NCI-H446 (cell line): ENCODE measurements at regions not wholly inside any gene's neighbourhood (a gene's known extent, or its start where the extent isn't known, plus 50 kb on each side); places are given as distances from the start of the nearest gene placed in this dataset.

Experiments
- DNase-seq, 2 experiments: peaks; one replicate each; lab custom pipeline; 2025; lab: John Stamatoyannopoulos, UW

GRCh38 chr14:65186951-65187350, 84.6 kb upstream of the MAX start:
- no peak for DNase-seq

- DNase-seq, result no peak
Measured at GRCh38 chr14:65187421-65188049, 85.2 kb upstream of the MAX start.

GRCh38 chr14:65190312-65190711, 88.0 kb upstream of the MAX start:
- no peak for DNase-seq

GRCh38 chr14:65191716-65192115, 89.4 kb upstream of the MAX start:
- DNase-seq, result no peak

- no peak for DNase-seq
Measured at GRCh38 chr14:65192686-65193085, 90.4 kb upstream of the MAX start.

GRCh38 chr14:65193916-65194590, 91.7 kb upstream of the MAX start:
- DNase-seq, result no peak

GRCh38 chr14:65195042-65195719, 92.9 kb upstream of the MAX start:
- no peak for DNase-seq

GRCh38 chr14:65198346-65198745, 96.0 kb upstream of the MAX start:
- no peak for DNase-seq

- DNase-seq, result peak in 1 of 2 experiments; percentile 49
Measured at GRCh38 chr14:65200454-65200853, 98.1 kb upstream of the MAX start.

GRCh38 chr14:65203574-65203973, 101.3 kb upstream of the MAX start:
- DNase-seq, result no peak

GRCh38 chr14:65204056-65204455, 101.7 kb upstream of the MAX start:
- no peak for DNase-seq

GRCh38 chr14:65206078-65206447, 103.7 kb upstream of the MAX start:
- DNase-seq, result no peak

GRCh38 chr14:65206448-65207096, 104.3 kb upstream of the MAX start:
- no peak for DNase-seq

GRCh38 chr14:65208548-65208947, 106.2 kb upstream of the MAX start:
- DNase-seq, result no peak

GRCh38 chr14:65210118-65210821, 108.0 kb upstream of the MAX start:
- DNase-seq, result no peak

- no peak for DNase-seq
Measured at GRCh38 chr14:65210822-65211182, 108.5 kb upstream of the MAX start.

GRCh38 chr14:65211341-65211987, 109.1 kb upstream of the MAX start:
- no peak for DNase-seq

GRCh38 chr14:65213316-65213715, 111.0 kb upstream of the MAX start:
- DNase-seq, result no peak

GRCh38 chr14:65214741-65215140, 112.4 kb upstream of the MAX start:
- peak in 1 of 2 experiments; percentile 24 for DNase-seq

- DNase-seq, result no peak
Measured at GRCh38 chr14:65219353-65219752, 117.0 kb upstream of the MAX start.

- DNase-seq, result peak in 1 of 2 experiments; percentile 24
Measured at GRCh38 chr14:65222440-65222858, 120.1 kb upstream of the MAX start.

- DNase-seq, result no peak
Measured at GRCh38 chr14:65223636-65224035, 121.3 kb upstream of the MAX start.
